Upper lobe of left lung (tissue), 6 donors: ENCODE measurements at regions not wholly inside any gene's neighbourhood (a gene's known extent, or its start where the extent isn't known, plus 50 kb on each side); places are given as distances from the start of the nearest gene placed in this dataset.

Experiments used
- ATAC-seq, 2 donors: fragments of 200-7000 bp; cut with Tn5 transposase; one replicate each; pipeline ENCODE4 v1.9.1; 2022; ENCODE audit warnings: mild to moderate bottlenecking in 2 of 2, moderate library complexity in 2 of 2; ENCODE audit not compliant: low FRiP score in 2 of 2
- DNase-seq, 2 donors: peaks; one replicate each; pipeline ENCODE4 v3.0.0-alpha.2; 2019 to 2020
- H3K27ac ChIP-seq, 4 donors: fragments of 200-600 bp; sonication (generic); one replicate each; pipeline ENCODE4 v1.5.1; 2016 to 2019
- H3K27me3 ChIP-seq, 4 donors: fragments of 200-600 bp; sonication (generic); one replicate each; pipeline ENCODE4 v1.5.1; 2017 to 2019
- H3K36me3 ChIP-seq, 4 donors: fragments of 200-600 bp; sonication (generic); one replicate each; pipeline ENCODE4 v1.5.1; 2016 to 2019
- H3K4me1 ChIP-seq, 4 donors: fragments of 200-600 bp; sonication (generic); one replicate each; pipeline ENCODE4 v1.5.1; 2018 to 2019
- H3K4me3 ChIP-seq, 4 donors: fragments of 200-600 bp; sonication (generic); one replicate each; pipeline ENCODE4 v1.5.1; 2017 to 2019; ENCODE audit warnings: mild to moderate bottlenecking in 2 of 4, moderate library complexity in 1 of 4
- H3K9me3 ChIP-seq, 4 donors: fragments of 200-600 bp; sonication (generic); one replicate each; pipeline ENCODE4 v1.5.1; 2018 to 2019
- EP300 ChIP-seq, 4 donors: sonication (generic); formaldehyde crosslinking; IDR thresholded peaks; one replicate each; pipeline ENCODE4 v1.5.1; 2017; ENCODE audit warnings: antibody characterized with exemption in 4 of 4, control low read depth in 2 of 4
- POLR2A ChIP-seq, 4 donors: fragments of 450-650 bp; IDR thresholded peaks; one replicate each; pipeline ENCODE4 v1.5.1; 2016 to 2017; ENCODE audit warnings: antibody characterized with exemption in 4 of 4, mild to moderate bottlenecking in 2 of 4
- POLR2AphosphoS5 ChIP-seq, 2 donors: sonication (generic); formaldehyde crosslinking; IDR thresholded peaks; one replicate each; pipeline ENCODE4 v1.5.1; 2017; ENCODE audit warnings: antibody characterized with exemption in 2 of 2
- whole genome bisulfite sequencing, 2 donors: methylation state at CpG; one replicate each; pipeline ENCODE4 v1.1.5; 2017 to 2018; 5-methylcytosine and 5-hydroxymethylcytosine counted together
- TF ChIP-seq, protein P1 (sequence below), 6 experiments: fragments of 450-650 bp in 4 of 6; fragments of 200-600 bp in 2 of 6; sonication (generic) in 2 of 6; IDR thresholded peaks; one replicate each; pipeline ENCODE4 v1.5.1; 2016 to 2019; ENCODE audit warnings: antibody characterized with exemption in 6 of 6
- donor health status: DM: no; HTN: no; CAD: no; lungs with moderate emphysema.
- donor health status: DM: no; HTN: yes; CAD: no; lungs with severe emphysema.

DNA sequence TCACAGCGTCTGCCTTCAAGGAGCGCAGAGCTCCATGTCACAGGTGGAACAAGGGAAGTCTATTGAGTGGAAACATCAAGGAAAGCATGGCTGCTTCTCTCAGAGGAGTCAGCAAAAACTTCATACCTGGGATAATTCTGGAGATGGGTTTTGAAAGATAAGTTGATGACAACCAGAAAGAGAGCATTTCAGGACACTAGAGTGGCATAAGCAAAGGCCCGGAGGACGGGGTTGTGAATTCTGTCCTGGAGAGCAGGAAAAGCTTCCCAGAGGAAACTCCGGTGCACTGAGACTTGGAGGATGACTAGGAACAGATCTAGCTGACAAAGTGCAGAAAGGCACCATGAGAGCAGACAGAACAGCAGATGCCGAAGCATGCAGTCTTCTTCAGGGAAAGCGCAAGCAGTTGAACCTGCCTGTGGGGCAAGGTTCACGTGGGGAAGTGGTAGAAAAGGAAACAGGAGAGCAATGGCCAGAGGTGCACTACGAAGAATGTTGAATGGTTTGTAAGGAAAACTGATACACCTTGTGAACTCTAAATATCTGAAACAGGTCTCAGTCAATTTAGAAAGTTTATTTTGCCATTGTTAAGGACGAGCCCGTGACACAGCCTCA, 222.9 kb downstream of the PLPP3 start:
- no peaks in the 10 kb centered on the region for H3K36me3 ChIP-seq
- no peak overlapping the region for H3K4me3 ChIP-seq
- no peaks in the 10 kb centered on the region for H3K4me1 ChIP-seq
- no peaks in the 10 kb centered on the region for H3K27me3 ChIP-seq
- no peaks in the 10 kb centered on the region for H3K9me3 ChIP-seq
- TF ChIP-seq POLR2AphosphoS5 (IDR thresholded peaks at IDR 0.05) (no peak), EP300 (IDR thresholded peaks at IDR 0.05) (no peak), POLR2A (IDR thresholded peaks at IDR 0.05) (no peak)
- TF ChIP-seq, protein P1, sequence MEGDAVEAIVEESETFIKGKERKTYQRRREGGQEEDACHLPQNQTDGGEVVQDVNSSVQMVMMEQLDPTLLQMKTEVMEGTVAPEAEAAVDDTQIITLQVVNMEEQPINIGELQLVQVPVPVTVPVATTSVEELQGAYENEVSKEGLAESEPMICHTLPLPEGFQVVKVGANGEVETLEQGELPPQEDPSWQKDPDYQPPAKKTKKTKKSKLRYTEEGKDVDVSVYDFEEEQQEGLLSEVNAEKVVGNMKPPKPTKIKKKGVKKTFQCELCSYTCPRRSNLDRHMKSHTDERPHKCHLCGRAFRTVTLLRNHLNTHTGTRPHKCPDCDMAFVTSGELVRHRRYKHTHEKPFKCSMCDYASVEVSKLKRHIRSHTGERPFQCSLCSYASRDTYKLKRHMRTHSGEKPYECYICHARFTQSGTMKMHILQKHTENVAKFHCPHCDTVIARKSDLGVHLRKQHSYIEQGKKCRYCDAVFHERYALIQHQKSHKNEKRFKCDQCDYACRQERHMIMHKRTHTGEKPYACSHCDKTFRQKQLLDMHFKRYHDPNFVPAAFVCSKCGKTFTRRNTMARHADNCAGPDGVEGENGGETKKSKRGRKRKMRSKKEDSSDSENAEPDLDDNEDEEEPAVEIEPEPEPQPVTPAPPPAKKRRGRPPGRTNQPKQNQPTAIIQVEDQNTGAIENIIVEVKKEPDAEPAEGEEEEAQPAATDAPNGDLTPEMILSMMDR (IDR thresholded peaks at IDR 0.05), result no peak
- 87 to 93% methylated on average over 11 of the region's 11 CpGs for WGBS, 2 donors
- no peak for ATAC-seq
- DNase-seq, result no peak
- no peak overlapping the region for H3K27ac ChIP-seq

DNA sequence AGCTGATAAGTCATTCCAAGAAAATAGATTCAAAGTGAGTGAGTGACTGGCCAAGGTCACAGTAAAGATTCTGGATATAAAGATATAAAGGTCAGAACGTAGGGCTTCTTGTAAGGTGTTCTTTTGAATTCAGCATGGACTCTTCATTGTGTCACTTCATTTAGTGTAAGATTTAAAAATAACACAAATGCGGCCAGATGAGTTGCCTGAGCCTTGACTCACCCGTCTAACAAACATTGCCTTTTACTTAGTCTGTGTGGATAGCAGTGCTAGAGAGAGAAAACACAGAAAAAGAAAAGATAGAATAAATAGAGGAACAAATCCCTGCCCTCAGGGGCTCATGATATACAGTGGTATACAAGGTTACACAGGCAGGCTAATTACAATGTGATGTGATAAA, 223.4 kb downstream of the PLPP3 start:
- TF ChIP-seq, protein P1 (IDR thresholded peaks at IDR 0.05), result no peak
- TF ChIP-seq POLR2A (IDR thresholded peaks at IDR 0.05) (no peak), POLR2AphosphoS5 (IDR thresholded peaks at IDR 0.05) (no peak), EP300 (IDR thresholded peaks at IDR 0.05) (no peak)
- Histone ChIP-seq H3K27ac (no peak overlapping the region), H3K27me3 (no peaks in the 10 kb centered on the region), H3K9me3 (no peaks in the 10 kb centered on the region), H3K4me1 (no peaks in the 10 kb centered on the region), H3K36me3 (no peaks in the 10 kb centered on the region), H3K4me3 (no peak overlapping the region)
- DNase-seq (no peak), ATAC-seq (no peak)
- WGBS, 2 donors, result 71 to 83% methylated on average over 3 of the region's 3 CpGs

DNA sequence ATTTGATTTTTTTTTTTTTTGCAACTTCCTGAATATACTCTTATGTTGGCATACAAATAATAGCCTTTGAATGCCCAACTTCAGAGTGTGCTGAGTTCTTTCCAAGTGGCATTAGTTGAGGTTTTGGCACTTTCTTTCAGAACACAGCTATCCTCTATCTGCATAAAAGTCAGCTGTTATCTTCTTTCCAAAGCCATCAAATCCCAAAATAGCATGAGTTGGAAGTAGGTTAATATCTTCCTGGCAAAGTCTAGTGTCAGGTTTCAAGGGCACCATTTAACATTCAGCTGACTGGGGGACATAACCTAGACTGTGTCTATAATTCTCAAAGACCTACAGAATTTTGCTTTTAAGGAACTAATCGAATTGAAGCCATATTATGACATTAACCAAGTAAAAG, 223.9 kb downstream of the PLPP3 start:
- no peaks in the 10 kb centered on the region for H3K9me3 ChIP-seq
- H3K4me3 ChIP-seq, result no peak overlapping the region
- no peaks in the 10 kb centered on the region for H3K36me3 ChIP-seq
- no peaks in the 10 kb centered on the region for H3K27me3 ChIP-seq
- no peak for TF ChIP-seq EP300 (IDR thresholded peaks at IDR 0.05)
- TF ChIP-seq, protein P1 (IDR thresholded peaks at IDR 0.05), result no peak
- TF ChIP-seq POLR2A (IDR thresholded peaks at IDR 0.05), result no peak
- TF ChIP-seq POLR2AphosphoS5 (IDR thresholded peaks at IDR 0.05), result no peak
- H3K4me1 ChIP-seq, result no peaks in the 10 kb centered on the region
- DNase-seq (no peak), ATAC-seq (no peak)
- no peak overlapping the region for H3K27ac ChIP-seq
- WGBS, 2 donors, result 83 to 90% methylated on average over 1 of the region's 1 CpG

DNA sequence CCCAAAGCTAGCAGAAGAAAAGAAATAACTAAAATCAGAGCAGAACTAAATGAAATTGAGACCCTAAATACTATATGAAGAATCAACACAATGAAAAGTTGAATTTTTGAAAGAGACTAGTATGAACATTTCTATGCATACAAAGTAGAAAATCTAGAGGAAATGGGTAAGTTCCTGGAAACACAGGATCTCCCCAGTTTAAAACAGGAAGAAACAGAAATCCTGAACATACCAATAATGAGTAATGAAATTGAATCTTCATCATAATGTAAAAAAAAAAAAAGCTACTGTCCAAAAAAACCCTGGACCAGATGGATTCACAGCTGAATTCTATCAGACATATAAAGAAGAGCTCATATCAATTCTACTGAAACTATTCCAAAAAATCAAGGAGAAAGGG, 233.5 kb downstream of the PLPP3 start:
- Histone ChIP-seq H3K27me3 (no peaks in the 10 kb centered on the region), H3K4me1 (no peaks in the 10 kb centered on the region), H3K36me3 (no peaks in the 10 kb centered on the region), H3K9me3 (peaks cover 0 to 5% (median 2%) of the 10 kb centered on the region in 4 donors), H3K4me3 (no peak overlapping the region), H3K27ac (no peak overlapping the region)
- ATAC-seq, result no peak
- no peak for TF ChIP-seq POLR2A (IDR thresholded peaks at IDR 0.05)
- TF ChIP-seq, protein P1 (IDR thresholded peaks at IDR 0.05), result no peak
- TF ChIP-seq EP300 (IDR thresholded peaks at IDR 0.05), result no peak
- TF ChIP-seq POLR2AphosphoS5 (IDR thresholded peaks at IDR 0.05), result no peak
- no peak for DNase-seq

DNA sequence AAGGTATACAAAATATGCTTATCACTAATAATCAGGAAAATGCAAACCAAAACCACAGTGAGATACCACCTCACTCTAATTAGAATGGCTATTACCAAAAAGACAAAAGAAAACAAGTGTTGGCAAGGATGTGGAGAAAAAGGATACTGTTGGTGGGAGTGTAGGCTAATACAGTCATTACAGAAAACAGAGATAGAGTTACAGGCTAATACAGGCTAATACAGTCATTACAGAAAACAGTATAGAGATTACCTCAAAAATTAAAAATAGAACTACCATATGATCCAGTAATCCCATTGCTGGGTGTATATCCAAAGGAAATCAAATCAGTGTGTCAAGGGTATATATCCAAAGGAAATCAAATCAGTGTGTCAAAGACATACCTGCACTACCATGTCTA, 238.4 kb downstream of the PLPP3 start:
- no peak for TF ChIP-seq POLR2AphosphoS5 (IDR thresholded peaks at IDR 0.05)
- TF ChIP-seq, protein P1 (IDR thresholded peaks at IDR 0.05), result no peak
- no peak for TF ChIP-seq POLR2A (IDR thresholded peaks at IDR 0.05)
- TF ChIP-seq EP300 (IDR thresholded peaks at IDR 0.05), result no peak
- ATAC-seq (no peak), DNase-seq (no peak)
- no peaks in the 10 kb centered on the region for H3K4me1 ChIP-seq
- no peak overlapping the region for H3K27ac ChIP-seq
- no peaks in the 10 kb centered on the region for H3K27me3 ChIP-seq
- H3K36me3 ChIP-seq, result no peaks in the 10 kb centered on the region
- no peak overlapping the region for H3K4me3 ChIP-seq
- H3K9me3 ChIP-seq, result peaks cover 0 to 5% (median 0%) of the 10 kb centered on the region in 4 donors
